IMR-90 (cell line): ENCODE measurements at regions not wholly inside any gene's neighbourhood (a gene's known extent, or its start where the extent isn't known, plus 50 kb on each side); places are given as distances from the start of the nearest gene placed in this dataset.

ENCODE experiments used
- ATAC-seq: fragments of 200-7000 bp; cut with Tn5 transposase; 2 replicates; pipeline ENCODE4 v1.9.1; 2020; ENCODE audit warnings: low read depth, mild to moderate bottlenecking, moderate library complexity
- BruUV-seq: library from RNA; stranded (reverse); fragments of 400-500 nt; replicated peaks from 2 replicates; lab custom pipeline; 2021; lab: Mats Ljungman, UMichigan
- CTCF ChIA-PET: fragments of 300-600 bp; formaldehyde crosslinking; extraction: SDS; loops from one replicate; lab custom pipeline; 2021; ENCODE audit warnings: antibody characterized with exemption; lab: Yijun Ruan, JAX
- POLR2A ChIA-PET: fragments of 300-600 bp; sonication (Branson Sonifier 250); formaldehyde crosslinking; loops from one replicate; lab custom pipeline; 2022; ENCODE audit warnings: antibody characterized with exemption; ENCODE audit not compliant: unreplicated experiment; lab: Charles Lee
- DNase-seq: peaks from one replicate; pipeline ENCODE4 v3.0.0; 2013
- H2AFZ ChIP-seq: replicated peaks from 2 replicates; pipeline ENCODE3; 2013; ENCODE audit warnings: low read length, mild to moderate bottlenecking; ENCODE audit not compliant: poor library complexity
- H2AK5ac ChIP-seq: 2 replicates; pipeline ENCODE4 v1.6.1; 2013; ENCODE audit warnings: low read depth, low read length, inconsistent platforms
- H2AK9ac ChIP-seq: replicated peaks from 2 replicates; pipeline ENCODE3; 2013; ENCODE audit warnings: mild to moderate bottlenecking, low read depth, low read length, moderate library complexity; ENCODE audit not compliant: poor library complexity
- H2BK120ac ChIP-seq: 2 replicates; pipeline ENCODE4 v1.6.1; 2013; ENCODE audit warnings: low read depth, low read length, inconsistent platforms
- H2BK15ac ChIP-seq: 3 replicates; pipeline ENCODE4 v1.6.1; 2013; ENCODE audit warnings: low read depth, low read length, inconsistent platforms
- H2BK20ac ChIP-seq: 2 replicates; pipeline ENCODE4 v1.6.1; 2013; ENCODE audit warnings: low read depth, mild to moderate bottlenecking, inconsistent platforms, low read length, moderate library complexity
- H2BK5ac ChIP-seq: 2 replicates; pipeline ENCODE4 v1.6.1; 2013; ENCODE audit warnings: mild to moderate bottlenecking, low read depth, low read length, inconsistent platforms; ENCODE audit not compliant: poor library complexity, severe bottlenecking
- H3K14ac ChIP-seq: replicated peaks from 2 replicates; pipeline ENCODE4 v1.6.1; 2013; ENCODE audit warnings: low read depth, low read length, inconsistent platforms
- H3K18ac ChIP-seq: 2 replicates; pipeline ENCODE4 v1.6.1; 2013; ENCODE audit warnings: low read depth, low read length, control low read depth
- H3K23ac ChIP-seq: 2 replicates; pipeline ENCODE4 v1.6.1; 2013; ENCODE audit warnings: low read depth, low read length, inconsistent platforms
- H3K27ac ChIP-seq: 2 replicates; pipeline ENCODE4 v1.5.1; 2013; ENCODE audit warnings: mild to moderate bottlenecking, control low read depth, low read length; ENCODE audit not compliant: insufficient read depth
- H3K27me3 ChIP-seq: 2 replicates; pipeline ENCODE4 v1.6.1; 2013; ENCODE audit warnings: low read length; ENCODE audit not compliant: control insufficient read depth, insufficient read depth
- H3K36me3 ChIP-seq: 2 replicates; pipeline ENCODE4 v1.6.1; 2013; ENCODE audit warnings: low read length, mixed read lengths; ENCODE audit not compliant: control insufficient read depth, insufficient read depth
- H3K4ac ChIP-seq: 2 replicates; pipeline ENCODE4 v1.6.1; 2013; ENCODE audit warnings: low read depth, low read length, inconsistent platforms
- H3K4me1 ChIP-seq: 2 replicates; pipeline ENCODE4 v1.6.1; 2013; ENCODE audit warnings: low read length, mixed read lengths; ENCODE audit not compliant: control insufficient read depth, insufficient read depth
- H3K4me2 ChIP-seq: 2 replicates; pipeline ENCODE4 v1.6.1; 2013; ENCODE audit warnings: low read depth, mild to moderate bottlenecking, control low read depth, low read length, moderate library complexity
- H3K4me3 ChIP-seq: 2 replicates; pipeline ENCODE4 v1.5.1; 2013; ENCODE audit warnings: low read depth, mild to moderate bottlenecking, control low read depth, low read length, moderate library complexity; ENCODE audit not compliant: insufficient read depth
- H3K56ac ChIP-seq: 2 replicates; pipeline ENCODE4 v1.6.1; 2013; ENCODE audit warnings: low read length, inconsistent platforms; ENCODE audit not compliant: insufficient read depth; ENCODE audit errors: extremely low read depth
- H3K79me1 ChIP-seq, 2 experiments: 2 replicates each; pipeline ENCODE4 v1.6.1; 2013; ENCODE audit warnings: low read length in 2 of 2, inconsistent platforms in 1 of 2, low read depth in 1 of 2
- H3K9ac ChIP-seq: 2 replicates; pipeline ENCODE4 v1.6.1; 2013; ENCODE audit warnings: low read depth, low read length, control low read depth
- H3K9me1 ChIP-seq: 2 replicates; pipeline ENCODE4 v1.6.1; 2013; ENCODE audit warnings: low read length, inconsistent platforms; ENCODE audit not compliant: insufficient read depth
- H3K9me3 ChIP-seq: 2 replicates; pipeline ENCODE4 v1.6.1; 2013; ENCODE audit warnings: low read length; ENCODE audit not compliant: control insufficient read depth, insufficient read depth
- H4K20me1 ChIP-seq: 2 replicates; pipeline ENCODE4 v1.6.1; 2013; ENCODE audit warnings: low read length, inconsistent platforms; ENCODE audit not compliant: insufficient read depth
- H4K5ac ChIP-seq: 2 replicates; pipeline ENCODE4 v1.6.1; 2013; ENCODE audit warnings: mild to moderate bottlenecking, low read depth, low read length, control low read depth
- H4K8ac ChIP-seq, 2 experiments: 2 replicates each; pipeline ENCODE4 v1.6.1; 2013; ENCODE audit warnings: low read depth in 2 of 2, low read length in 2 of 2, control low read depth in 1 of 2, inconsistent platforms in 1 of 2
- H4K91ac ChIP-seq: 2 replicates; pipeline ENCODE4 v1.6.1; 2013; ENCODE audit warnings: low read depth, low read length, inconsistent platforms; ENCODE audit not compliant: insufficient read depth
- BHLHE40 ChIP-seq: fragments of 150-350 bp; IDR thresholded peaks from 2 replicates; pipeline ENCODE4 v1.6.1; 2016; ENCODE audit warnings: mild to moderate bottlenecking, low read depth, low read length
- CEBPB ChIP-seq: IDR thresholded peaks from 2 replicates; pipeline ENCODE4 v1.6.1; 2012; ENCODE audit warnings: low read depth, low read length, improper control_type of control experiment
- FOS ChIP-seq: fragments of 150-350 bp; IDR thresholded peaks from 2 replicates; pipeline ENCODE4 v1.6.1; 2016; ENCODE audit warnings: low read depth, low read length
- MAZ ChIP-seq: IDR thresholded peaks from 2 replicates; pipeline ENCODE4 v1.6.1; 2012; ENCODE audit warnings: low read depth, mild to moderate bottlenecking, low read length, improper control_type of control experiment, moderate library complexity, borderline replicate concordance
- MXI1 ChIP-seq: IDR thresholded peaks from 2 replicates; pipeline ENCODE4 v1.6.1; 2012; ENCODE audit warnings: low read depth, mild to moderate bottlenecking, low read length, moderate library complexity, borderline replicate concordance
- NFE2L2 ChIP-seq: fragments of 150-350 bp; IDR thresholded peaks from 2 replicates; pipeline ENCODE4 v1.6.1; 2016; ENCODE audit warnings: low read depth, mild to moderate bottlenecking, low read length
- POLR2A ChIP-seq: IDR thresholded peaks from 2 replicates; pipeline ENCODE4 v1.6.1; 2012; ENCODE audit warnings: mild to moderate bottlenecking, low read depth, low read length
- RAD21 ChIP-seq: IDR thresholded peaks from 2 replicates; pipeline ENCODE4 v1.6.1; 2012; ENCODE audit warnings: low read length, improper control_type of control experiment
- WGBS, 2 experiments: methylation state at CpG; one replicate each; pipeline versions ENCODE4 v1.1.5 to v1.1.7; 2013; ENCODE audit warnings: missing lambda C conversion rate in 2 of 2; ENCODE audit not compliant: insufficient read length in 1 of 2; ENCODE audit errors: extremely low coverage in 2 of 2; 5-methylcytosine and 5-hydroxymethylcytosine counted together
- dilution Hi-C: fragments of 300-500 bp; cut with HindIII; formaldehyde crosslinking; loops from one replicate; pipeline ENCODE4 v1.14.3; 2018; ENCODE audit warnings: low sequenced_read_pairs; ENCODE audit not compliant: unreplicated experiment
- in situ Hi-C: fragments of 300-500 bp; cut with MboI; formaldehyde crosslinking; loops from 3 replicates; pipeline ENCODE4 v1.14.3; 2019; ENCODE audit warnings: low sequenced_read_pairs, inconsistent platforms, mixed read lengths
- intact Hi-C: fragments of 100-400 bp; cut with micrococcal nuclease; formaldehyde crosslinking; loops from 2 replicates; pipeline ENCODE4 v1.10.0; 2022
- TF ChIP-seq, protein P1 (sequence below): conservative IDR thresholded peaks from 2 replicates; pipeline ENCODE4 v1.5.1; 2012; ENCODE audit warnings: mild to moderate bottlenecking, low read depth, low read length, improper control_type of control experiment
- TF ChIP-seq, protein P2 (sequence below): fragments of 150-350 bp; IDR thresholded peaks from 2 replicates; pipeline ENCODE4 v1.6.1; 2017; ENCODE audit warnings: mild to moderate bottlenecking, antibody characterized with exemption, low read length, low read depth
- TF ChIP-seq, protein P3 (sequence below): fragments of 150-350 bp; IDR thresholded peaks from 2 replicates; pipeline ENCODE4 v1.6.1; 2016; ENCODE audit warnings: low read depth, mild to moderate bottlenecking, low read length, moderate library complexity, borderline replicate concordance

DNA sequence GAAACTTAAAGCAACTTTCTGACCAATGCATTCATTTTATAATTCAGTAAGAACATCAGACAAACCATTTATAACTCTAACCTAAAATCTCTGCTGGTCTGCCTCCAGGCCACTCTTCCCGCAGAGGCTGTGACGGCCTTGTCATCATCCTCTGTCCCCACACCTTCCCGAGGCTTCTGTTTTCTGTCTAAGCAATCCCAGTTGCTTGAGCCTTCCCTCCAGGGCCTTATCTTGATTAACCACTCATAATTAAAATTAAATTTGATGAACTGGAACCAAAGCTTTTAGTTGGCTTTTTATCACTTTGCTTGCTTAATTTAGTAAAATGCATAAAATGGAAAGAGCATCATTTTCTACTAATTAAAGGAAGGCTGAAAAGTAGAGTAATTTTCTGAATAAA, 312.4 kb downstream of the DIRAS2 start:
- H2BK20ac ChIP-seq = no peak overlapping the region
- H2BK15ac ChIP-seq = no peak overlapping the region
- no peaks in the 10 kb centered on the region for H3K9me1 ChIP-seq
- intact Hi-C loops (no loop called here), in situ Hi-C loops (no loop called here), dilution Hi-C loops (no loop called here)
- no peak for ATAC-seq
- H3K4ac ChIP-seq = no peak overlapping the region
- H4K91ac ChIP-seq = no peak overlapping the region
- H4K5ac ChIP-seq = no peak overlapping the region
- H4K8ac ChIP-seq = no peak overlapping the region
- no peaks in the 10 kb centered on the region for H3K27me3 ChIP-seq
- ChIA-PET POLR2A (no interaction called here), CTCF (no interaction called here)
- H2AK5ac ChIP-seq = no peak overlapping the region
- H4K20me1 ChIP-seq = no peaks in the 10 kb centered on the region
- H3K4me2 ChIP-seq = no peak overlapping the region
- no peak overlapping the region for H2BK120ac ChIP-seq
- H3K4me3 ChIP-seq = no peak overlapping the region
- no TSS peak for BruUV-seq
- no peak overlapping the region for H2BK5ac ChIP-seq
- no peak overlapping the region for H3K56ac ChIP-seq
- no peaks in the 10 kb centered on the region for H3K36me3 ChIP-seq
- TF ChIP-seq MXI1 = no peak
- TF ChIP-seq POLR2A = no peak
- TF ChIP-seq RAD21 = no peak
- no peak for TF ChIP-seq BHLHE40
- TF ChIP-seq FOS = no peak
- TF ChIP-seq MAZ = no peak
- TF ChIP-seq NFE2L2 = no peak
- TF ChIP-seq, protein P1, sequence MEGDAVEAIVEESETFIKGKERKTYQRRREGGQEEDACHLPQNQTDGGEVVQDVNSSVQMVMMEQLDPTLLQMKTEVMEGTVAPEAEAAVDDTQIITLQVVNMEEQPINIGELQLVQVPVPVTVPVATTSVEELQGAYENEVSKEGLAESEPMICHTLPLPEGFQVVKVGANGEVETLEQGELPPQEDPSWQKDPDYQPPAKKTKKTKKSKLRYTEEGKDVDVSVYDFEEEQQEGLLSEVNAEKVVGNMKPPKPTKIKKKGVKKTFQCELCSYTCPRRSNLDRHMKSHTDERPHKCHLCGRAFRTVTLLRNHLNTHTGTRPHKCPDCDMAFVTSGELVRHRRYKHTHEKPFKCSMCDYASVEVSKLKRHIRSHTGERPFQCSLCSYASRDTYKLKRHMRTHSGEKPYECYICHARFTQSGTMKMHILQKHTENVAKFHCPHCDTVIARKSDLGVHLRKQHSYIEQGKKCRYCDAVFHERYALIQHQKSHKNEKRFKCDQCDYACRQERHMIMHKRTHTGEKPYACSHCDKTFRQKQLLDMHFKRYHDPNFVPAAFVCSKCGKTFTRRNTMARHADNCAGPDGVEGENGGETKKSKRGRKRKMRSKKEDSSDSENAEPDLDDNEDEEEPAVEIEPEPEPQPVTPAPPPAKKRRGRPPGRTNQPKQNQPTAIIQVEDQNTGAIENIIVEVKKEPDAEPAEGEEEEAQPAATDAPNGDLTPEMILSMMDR = no peak
- no peak for TF ChIP-seq CEBPB
- TF ChIP-seq, protein P2, sequence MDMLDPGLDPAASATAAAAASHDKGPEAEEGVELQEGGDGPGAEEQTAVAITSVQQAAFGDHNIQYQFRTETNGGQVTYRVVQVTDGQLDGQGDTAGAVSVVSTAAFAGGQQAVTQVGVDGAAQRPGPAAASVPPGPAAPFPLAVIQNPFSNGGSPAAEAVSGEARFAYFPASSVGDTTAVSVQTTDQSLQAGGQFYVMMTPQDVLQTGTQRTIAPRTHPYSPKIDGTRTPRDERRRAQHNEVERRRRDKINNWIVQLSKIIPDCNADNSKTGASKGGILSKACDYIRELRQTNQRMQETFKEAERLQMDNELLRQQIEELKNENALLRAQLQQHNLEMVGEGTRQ = no peak
- TF ChIP-seq, protein P3, sequence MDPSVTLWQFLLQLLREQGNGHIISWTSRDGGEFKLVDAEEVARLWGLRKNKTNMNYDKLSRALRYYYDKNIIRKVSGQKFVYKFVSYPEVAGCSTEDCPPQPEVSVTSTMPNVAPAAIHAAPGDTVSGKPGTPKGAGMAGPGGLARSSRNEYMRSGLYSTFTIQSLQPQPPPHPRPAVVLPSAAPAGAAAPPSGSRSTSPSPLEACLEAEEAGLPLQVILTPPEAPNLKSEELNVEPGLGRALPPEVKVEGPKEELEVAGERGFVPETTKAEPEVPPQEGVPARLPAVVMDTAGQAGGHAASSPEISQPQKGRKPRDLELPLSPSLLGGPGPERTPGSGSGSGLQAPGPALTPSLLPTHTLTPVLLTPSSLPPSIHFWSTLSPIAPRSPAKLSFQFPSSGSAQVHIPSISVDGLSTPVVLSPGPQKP = no peak
- no peak overlapping the region for H3K27ac ChIP-seq
- no peak overlapping the region for H2AFZ ChIP-seq
- H3K79me1 ChIP-seq = no peaks in the 10 kb centered on the region
- H2AK9ac ChIP-seq = no peak overlapping the region
- WGBS, 2 experiments = 100% methylated on average over 1 of the region's 3 CpGs; no CpG with 5 or more reads in 1 of the 2 experiments
- no peaks in the 10 kb centered on the region for H3K9me3 ChIP-seq
- H3K4me1 ChIP-seq = no peaks in the 10 kb centered on the region
- no peak for DNase-seq
- no peak overlapping the region for H3K18ac ChIP-seq
- H3K9ac ChIP-seq = no peak overlapping the region
- H3K23ac ChIP-seq = no peak overlapping the region
- H3K14ac ChIP-seq = no peak overlapping the region
